Suprapubic skin (tissue), 4 donors: ENCODE measurements at regions not wholly inside any gene's neighbourhood (a gene's known extent, or its start where the extent isn't known, plus 50 kb on each side); places are given as distances from the start of the nearest gene placed in this dataset.

Experiments used
- DNase-seq, 2 donors: peaks; one replicate each; pipeline ENCODE4 v3.0.0-alpha.2; 2019; ENCODE audit warnings: low spot score in 2 of 2
- H3K27ac ChIP-seq: fragments of 200-600 bp; sonication (generic); one replicate; pipeline ENCODE4 v1.5.1; 2019
- H3K27me3 ChIP-seq: fragments of 200-600 bp; sonication (generic); one replicate; pipeline ENCODE4 v1.5.1; 2019
- H3K36me3 ChIP-seq: fragments of 200-600 bp; sonication (generic); one replicate; pipeline ENCODE4 v1.5.1; 2019
- H3K4me1 ChIP-seq: fragments of 200-600 bp; sonication (generic); one replicate; pipeline ENCODE4 v1.5.1; 2019
- H3K4me3 ChIP-seq: fragments of 200-600 bp; sonication (generic); one replicate; pipeline ENCODE4 v1.5.1; 2019; ENCODE audit warnings: mild to moderate bottlenecking
- H3K9me3 ChIP-seq: fragments of 200-600 bp; sonication (generic); one replicate; pipeline ENCODE4 v1.5.1; 2019
- EP300 ChIP-seq: sonication (generic); formaldehyde crosslinking; IDR thresholded peaks from one replicate; pipeline ENCODE4 v1.6.1; 2017; ENCODE audit warnings: antibody characterized with exemption
- POLR2A ChIP-seq, 2 donors: fragments of 450-650 bp; IDR thresholded peaks; one replicate each; pipeline ENCODE4 v1.6.1; 2017; ENCODE audit warnings: antibody characterized with exemption in 2 of 2, mild to moderate bottlenecking in 2 of 2, moderate library complexity in 2 of 2
- POLR2AphosphoS5 ChIP-seq, 3 donors: sonication (generic); formaldehyde crosslinking; IDR thresholded peaks; one replicate each; pipeline ENCODE4 v1.6.1; 2017; ENCODE audit warnings: antibody characterized with exemption in 3 of 3
- WGBS: methylation state at CpG from one replicate; pipeline ENCODE4 v1.1.5; 2018; 5-methylcytosine and 5-hydroxymethylcytosine counted together
- TF ChIP-seq, protein P1 (sequence below), 2 donors: fragments of 200-600 bp in 1 of 2; fragments of 450-650 bp in 1 of 2; sonication (generic) in 1 of 2; IDR thresholded peaks; one replicate each; pipeline ENCODE4 v1.5.1; 2016 to 2019; ENCODE audit warnings: antibody characterized with exemption in 2 of 2, mild to moderate bottlenecking in 1 of 2, moderate library complexity in 1 of 2

DNA sequence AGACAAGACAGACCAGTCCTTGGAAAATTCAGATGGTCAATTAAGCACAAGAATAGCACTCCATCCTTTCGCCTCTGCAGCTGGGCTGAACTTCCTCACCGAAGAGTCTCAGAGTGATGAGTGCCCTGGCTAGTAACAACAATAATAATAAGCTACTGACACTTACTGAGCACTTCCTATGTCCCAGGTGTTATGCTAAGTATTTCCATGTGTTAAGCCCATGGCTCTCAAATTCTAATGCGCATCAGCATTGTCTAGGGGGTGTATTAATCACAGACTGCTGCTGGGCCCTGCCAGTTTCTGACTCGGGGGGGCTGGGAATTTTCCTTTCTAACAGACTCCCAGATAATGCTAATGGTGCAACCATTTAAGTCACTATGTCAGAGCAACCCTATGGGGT is 118.2 kb upstream of the LRFN2 start:
- DNase-seq, result no peak
- Histone ChIP-seq H3K27me3 (peaks cover 21% of the 10 kb centered on the region), H3K4me1 (no peaks in the 10 kb centered on the region), H3K27ac (no peak overlapping the region), H3K9me3 (no peaks in the 10 kb centered on the region), H3K4me3 (no peak overlapping the region), H3K36me3 (no peaks in the 10 kb centered on the region)
- 81% methylated on average over 4 of the region's 4 CpGs for WGBS
- TF ChIP-seq POLR2A (IDR thresholded peaks at IDR 0.05) (no peak), EP300 (no peak), POLR2AphosphoS5 (IDR thresholded peaks at IDR 0.05) (no peak)
- TF ChIP-seq, protein P1, sequence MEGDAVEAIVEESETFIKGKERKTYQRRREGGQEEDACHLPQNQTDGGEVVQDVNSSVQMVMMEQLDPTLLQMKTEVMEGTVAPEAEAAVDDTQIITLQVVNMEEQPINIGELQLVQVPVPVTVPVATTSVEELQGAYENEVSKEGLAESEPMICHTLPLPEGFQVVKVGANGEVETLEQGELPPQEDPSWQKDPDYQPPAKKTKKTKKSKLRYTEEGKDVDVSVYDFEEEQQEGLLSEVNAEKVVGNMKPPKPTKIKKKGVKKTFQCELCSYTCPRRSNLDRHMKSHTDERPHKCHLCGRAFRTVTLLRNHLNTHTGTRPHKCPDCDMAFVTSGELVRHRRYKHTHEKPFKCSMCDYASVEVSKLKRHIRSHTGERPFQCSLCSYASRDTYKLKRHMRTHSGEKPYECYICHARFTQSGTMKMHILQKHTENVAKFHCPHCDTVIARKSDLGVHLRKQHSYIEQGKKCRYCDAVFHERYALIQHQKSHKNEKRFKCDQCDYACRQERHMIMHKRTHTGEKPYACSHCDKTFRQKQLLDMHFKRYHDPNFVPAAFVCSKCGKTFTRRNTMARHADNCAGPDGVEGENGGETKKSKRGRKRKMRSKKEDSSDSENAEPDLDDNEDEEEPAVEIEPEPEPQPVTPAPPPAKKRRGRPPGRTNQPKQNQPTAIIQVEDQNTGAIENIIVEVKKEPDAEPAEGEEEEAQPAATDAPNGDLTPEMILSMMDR (IDR thresholded peaks at IDR 0.05), result no peak

DNA sequence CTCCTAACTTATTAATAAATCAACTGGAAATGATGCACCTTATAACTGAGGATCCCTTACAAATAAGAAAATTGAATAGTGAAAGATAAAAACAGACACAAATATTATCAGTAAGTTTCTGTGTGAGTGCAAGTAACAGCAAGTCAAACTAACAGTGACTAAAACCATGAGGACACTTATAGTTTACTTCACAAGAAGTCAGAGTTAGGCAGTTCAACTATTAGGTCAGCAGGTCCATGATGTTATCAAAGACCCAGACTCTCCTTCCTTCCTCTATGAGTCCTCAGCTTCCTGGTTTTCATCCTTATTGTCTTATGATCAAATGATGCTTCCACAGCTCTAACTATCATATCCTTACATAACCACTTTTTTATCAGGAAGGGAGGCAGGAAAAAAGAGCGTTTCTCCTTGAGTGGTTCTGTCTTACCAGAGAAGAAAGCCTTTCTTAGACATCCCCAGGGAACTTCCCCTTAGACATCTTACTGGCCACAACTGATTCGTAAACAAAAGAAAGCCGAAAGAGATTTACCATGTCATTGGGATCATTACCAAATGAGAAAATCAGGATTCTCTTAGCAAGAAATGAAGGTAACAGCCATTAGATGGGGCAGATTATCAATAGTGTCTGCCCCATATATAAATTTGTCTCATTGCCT is 114.3 kb upstream of the LRFN2 start:
- 73% methylated on average over 3 of the region's 3 CpGs for WGBS
- Histone ChIP-seq H3K27me3 (peaks cover 18% of the 10 kb centered on the region), H3K36me3 (no peaks in the 10 kb centered on the region), H3K4me3 (no peak overlapping the region), H3K4me1 (no peaks in the 10 kb centered on the region), H3K27ac (no peak overlapping the region), H3K9me3 (no peaks in the 10 kb centered on the region)
- DNase-seq, result no peak
- no peak for TF ChIP-seq EP300
- TF ChIP-seq, protein P1 (IDR thresholded peaks at IDR 0.05), result no peak
- TF ChIP-seq POLR2A (IDR thresholded peaks at IDR 0.05), result no peak
- no peak for TF ChIP-seq POLR2AphosphoS5 (IDR thresholded peaks at IDR 0.05)

DNA sequence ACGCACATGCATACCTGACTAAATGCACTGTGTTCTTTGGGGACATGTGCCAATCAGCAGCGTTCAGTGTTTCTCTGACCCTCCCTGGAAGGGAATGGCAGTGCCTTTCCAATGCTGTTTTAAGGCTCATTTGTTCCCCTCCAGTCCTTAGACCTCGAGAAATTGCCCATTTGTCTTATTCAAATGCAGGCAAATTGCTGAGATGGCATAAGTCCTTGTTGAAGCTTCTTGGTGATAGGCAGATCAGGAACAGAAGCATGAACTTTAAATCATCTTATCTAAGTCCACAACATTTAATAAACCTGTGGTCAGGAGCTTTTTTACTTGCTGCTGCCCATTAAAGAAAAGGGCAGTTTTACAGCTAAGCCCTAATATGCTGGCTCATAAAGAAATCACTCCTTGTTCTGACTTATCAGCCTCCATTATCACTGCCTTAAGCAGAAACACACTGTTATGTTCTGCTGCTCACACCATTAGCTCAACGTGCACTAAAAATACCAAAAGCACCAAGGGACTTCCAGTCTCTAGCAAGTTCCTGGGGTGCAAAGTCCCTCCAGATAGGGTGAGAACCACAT is 112.9 kb upstream of the LRFN2 start:
- DNase-seq, result no peak
- Histone ChIP-seq H3K27ac (no peak overlapping the region), H3K4me1 (no peaks in the 10 kb centered on the region), H3K36me3 (no peaks in the 10 kb centered on the region), H3K27me3 (peaks cover 15% of the 10 kb centered on the region), H3K9me3 (no peaks in the 10 kb centered on the region), H3K4me3 (no peak overlapping the region)
- WGBS, result 38% methylated on average over 4 of the region's 4 CpGs
- TF ChIP-seq POLR2A (IDR thresholded peaks at IDR 0.05) (no peak), POLR2AphosphoS5 (IDR thresholded peaks at IDR 0.05) (no peak), EP300 (no peak)
- TF ChIP-seq, protein P1 (IDR thresholded peaks at IDR 0.05), result no peak

DNA sequence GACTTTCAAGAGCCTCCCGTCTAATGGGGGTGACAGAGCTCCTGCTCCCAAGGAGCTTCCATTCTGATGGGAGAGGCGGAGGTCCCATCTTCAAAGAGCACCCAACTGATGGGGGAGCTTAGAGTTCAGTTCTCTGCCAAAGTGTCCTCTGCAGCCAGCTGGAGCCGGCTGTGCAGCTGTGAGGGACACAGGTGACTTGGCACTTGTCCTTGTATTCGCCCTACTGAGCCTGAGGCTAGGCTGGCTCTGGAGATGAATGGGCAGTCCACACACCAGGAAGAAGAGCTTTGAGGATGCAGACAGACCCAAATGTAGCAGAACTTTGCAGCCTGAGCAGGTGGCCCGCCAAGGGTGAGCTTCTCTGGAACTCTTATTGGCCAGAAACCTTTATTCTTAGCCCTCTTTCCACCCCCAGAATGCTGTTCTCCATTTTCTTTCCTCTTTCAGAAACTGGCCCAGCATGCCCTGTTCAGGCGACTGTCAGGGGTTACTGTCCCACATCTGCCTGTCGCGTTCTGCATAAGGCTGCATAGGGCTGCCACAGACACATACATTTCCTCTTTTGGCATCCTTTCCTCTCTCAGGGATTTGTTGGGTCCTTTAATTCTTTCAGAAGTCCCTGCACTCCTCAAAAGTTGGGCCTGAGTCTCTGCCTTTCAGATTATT is 108.7 kb upstream of the LRFN2 start:
- Histone ChIP-seq H3K27me3 (no peaks in the 10 kb centered on the region), H3K36me3 (no peaks in the 10 kb centered on the region), H3K9me3 (no peaks in the 10 kb centered on the region), H3K4me3 (no peak overlapping the region), H3K4me1 (no peaks in the 10 kb centered on the region), H3K27ac (no peak overlapping the region)
- 65% methylated on average over 7 of the region's 8 CpGs for WGBS
- no peak for DNase-seq
- TF ChIP-seq EP300, result no peak
- no peak for TF ChIP-seq POLR2AphosphoS5 (IDR thresholded peaks at IDR 0.05)
- TF ChIP-seq, protein P1 (IDR thresholded peaks at IDR 0.05), result no peak
- TF ChIP-seq POLR2A (IDR thresholded peaks at IDR 0.05), result no peak

DNA sequence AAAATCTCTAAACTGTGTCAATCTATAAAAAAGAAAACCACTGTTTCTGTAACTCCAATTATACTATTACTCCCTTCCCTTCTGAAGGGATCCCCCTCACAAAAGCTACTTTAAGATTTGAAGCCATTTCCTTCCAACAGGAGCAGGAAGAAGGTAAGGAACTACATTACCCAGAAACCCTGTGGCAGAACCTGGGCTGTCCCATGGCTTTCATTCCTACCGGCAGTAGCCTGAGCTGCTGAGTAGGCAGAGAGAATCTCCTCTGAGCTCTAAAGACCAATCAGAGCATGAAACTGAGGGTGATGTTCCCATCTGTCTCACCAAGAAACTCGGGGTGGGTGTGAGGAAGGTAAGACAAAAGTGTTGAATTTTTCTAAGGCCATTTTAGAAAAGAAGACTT is 108.0 kb upstream of the LRFN2 start:
- no peak overlapping the region for H3K27ac ChIP-seq
- 7% methylated on average over 2 of the region's 2 CpGs for WGBS

More for the DNA sequence above, 108.0 kb upstream of the LRFN2 start:
- no peaks in the 10 kb centered on the region for H3K36me3 ChIP-seq
- no peak for TF ChIP-seq POLR2AphosphoS5 (IDR thresholded peaks at IDR 0.05)
- TF ChIP-seq, protein P1 (IDR thresholded peaks at IDR 0.05), result no peak
- H3K9me3 ChIP-seq, result no peaks in the 10 kb centered on the region
- no peaks in the 10 kb centered on the region for H3K27me3 ChIP-seq
- no peak for DNase-seq
- no peak overlapping the region for H3K4me3 ChIP-seq
- H3K4me1 ChIP-seq, result no peaks in the 10 kb centered on the region
